ENCODE measurements at regions not wholly inside any gene's neighbourhood (a gene's known extent, or its start where the extent isn't known, plus 50 kb on each side); places are given as distances from the start of the nearest gene placed in this dataset.

GRCh38 chr5:107040907-107041306, 629.8 kb downstream of the EFNA5 start:
- CTCF ChIA-PET: interaction anchor here (1.1 to 1.5 kb wide), 3 partner anchors 13 to 14 kb away, joined by 3 read pairs; no protein-coding TSS in a partner anchor
- Histone ChIP-seq H4K20me1 (replicated peaks; ENCODE audit: control insufficient read depth, extremely low read depth, insufficient read depth, low read length) (no peaks in the 10 kb centered on the region), H3K36me3 (ENCODE audit: control insufficient read depth in 2 of 2, extremely low read depth in 1 of 2, insufficient read depth in 2 of 2, low read length in 2 of 2) (no peaks in the 10 kb centered on the region), H3K4me3 (replicated peaks in 1 of 3; ENCODE audit: insufficient read depth in 1 of 3, low read depth in 1 of 3, low read length in 3 of 3) (no peak overlapping the region), H3K9me3 (replicated peaks; ENCODE audit: control insufficient read depth, insufficient read depth, low read length) (no peaks in the 10 kb centered on the region), H3K79me2 (ENCODE audit: control insufficient read depth, insufficient read depth, low read length) (no peaks in the 10 kb centered on the region), H3K9me1 (replicated peaks; ENCODE audit: control insufficient read depth, extremely low read depth, insufficient read depth, low read length) (no peaks in the 10 kb centered on the region), H3K4me1 (ENCODE audit: control insufficient read depth, extremely low read depth, insufficient read depth, low read length) (no peaks in the 10 kb centered on the region), H3K27me3 (ENCODE audit: control insufficient read depth in 2 of 2, insufficient read depth in 2 of 2, low read length in 2 of 2) (no peaks in the 10 kb centered on the region), H2AFZ (ENCODE audit: low read depth, low read length) (no peak overlapping the region), H3K9ac (replicated peaks; ENCODE audit: extremely low read depth, insufficient read depth, low read length) (no peak overlapping the region), H3K27ac (ENCODE audit: insufficient read depth, low read depth, low read length) (no peak overlapping the region), H3K4me2 (ENCODE audit: insufficient read depth, low read length) (no peak overlapping the region)
- dilution Hi-C loops (cut with MboI; ENCODE audit: extremely low pct_ligation_motif_present, low sequenced_read_pairs) (no loop called here), intact Hi-C loops (cut with micrococcal nuclease) (no loop called here)
- FAIRE-seq (no peak), DNase-seq (ENCODE audit: low read depth, low spot score) (no peak)
- no TSS peak for BruUV-seq (replicated peaks)
- TF ChIP-seq POLR2AphosphoS5 (IDR thresholded peaks at IDR 0.05; ENCODE audit: insufficient read depth, low read depth, low read length) (no peak), GATA2 (IDR thresholded peaks at IDR 0.05; ENCODE audit: insufficient read depth, insufficient read length, low read depth, low read length) (no peak), JUN (IDR thresholded peaks at IDR 0.05; ENCODE audit: borderline replicate concordance, insufficient read depth, insufficient read length, low read depth) (no peak), EZH2 (IDR thresholded peaks at IDR 0.05; ENCODE audit: borderline replicate concordance, low read depth, low read length, severe bottlenecking) (no peak), POLR2A (IDR thresholded peaks at IDR 0.05; ENCODE audit: low read depth, low read length) (no peak), MYC (IDR thresholded peaks at IDR 0.05; ENCODE audit: low read depth, low read length) (no peak), MAX (IDR thresholded peaks at IDR 0.05; ENCODE audit: insufficient read depth, insufficient read length) (no peak)
- TF ChIP-seq, protein P1, sequence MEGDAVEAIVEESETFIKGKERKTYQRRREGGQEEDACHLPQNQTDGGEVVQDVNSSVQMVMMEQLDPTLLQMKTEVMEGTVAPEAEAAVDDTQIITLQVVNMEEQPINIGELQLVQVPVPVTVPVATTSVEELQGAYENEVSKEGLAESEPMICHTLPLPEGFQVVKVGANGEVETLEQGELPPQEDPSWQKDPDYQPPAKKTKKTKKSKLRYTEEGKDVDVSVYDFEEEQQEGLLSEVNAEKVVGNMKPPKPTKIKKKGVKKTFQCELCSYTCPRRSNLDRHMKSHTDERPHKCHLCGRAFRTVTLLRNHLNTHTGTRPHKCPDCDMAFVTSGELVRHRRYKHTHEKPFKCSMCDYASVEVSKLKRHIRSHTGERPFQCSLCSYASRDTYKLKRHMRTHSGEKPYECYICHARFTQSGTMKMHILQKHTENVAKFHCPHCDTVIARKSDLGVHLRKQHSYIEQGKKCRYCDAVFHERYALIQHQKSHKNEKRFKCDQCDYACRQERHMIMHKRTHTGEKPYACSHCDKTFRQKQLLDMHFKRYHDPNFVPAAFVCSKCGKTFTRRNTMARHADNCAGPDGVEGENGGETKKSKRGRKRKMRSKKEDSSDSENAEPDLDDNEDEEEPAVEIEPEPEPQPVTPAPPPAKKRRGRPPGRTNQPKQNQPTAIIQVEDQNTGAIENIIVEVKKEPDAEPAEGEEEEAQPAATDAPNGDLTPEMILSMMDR (IDR thresholded peaks at IDR 0.05; ENCODE audit: extremely low read depth in 1 of 2, insufficient read depth in 1 of 2, low read depth in 1 of 2, low read length in 2 of 2): no peak
- POLR2A ChIA-PET: no interaction called here

Data from endothelial cell of umbilical vein (primary cell).